ENCODE measurements at regions not wholly inside any gene's neighbourhood (a gene's known extent, or its start where the extent isn't known, plus 50 kb on each side); places are given as distances from the start of the nearest gene placed in this dataset.

DNA sequence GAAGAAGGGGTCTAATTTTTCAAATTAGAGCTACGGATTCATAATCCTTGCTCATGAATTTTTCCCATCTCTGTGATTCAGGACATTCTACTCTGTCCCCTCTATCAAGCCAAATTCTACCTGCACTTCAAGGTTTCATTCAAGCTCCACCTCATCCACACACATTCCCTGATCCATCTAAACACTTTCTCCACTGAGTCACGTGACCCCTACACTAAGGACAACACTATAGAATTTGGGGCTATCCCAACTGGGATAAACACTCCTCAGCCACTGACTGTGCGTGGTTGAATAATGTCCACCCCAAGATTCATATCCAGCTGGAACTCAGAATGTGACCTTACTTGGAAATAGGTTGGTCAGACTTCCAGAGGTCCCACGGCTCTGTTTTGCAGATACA is 159.9 kb upstream of the ACVR2A start:
- no peaks in the 10 kb centered on the region for H3K4me1 Mint-ChIP-seq (ENCODE audit: low read depth)
- no peaks in the 10 kb centered on the region for H3K36me3 Mint-ChIP-seq
- H3K9me3 Mint-ChIP-seq (ENCODE audit: low read depth), result peaks cover 3% of the 10 kb centered on the region
- no peak overlapping the region for H3K4me3 Mint-ChIP-seq
- no peaks in the 10 kb centered on the region for H3K27me3 Mint-ChIP-seq
- H3K27ac Mint-ChIP-seq, result no peak overlapping the region

DNA sequence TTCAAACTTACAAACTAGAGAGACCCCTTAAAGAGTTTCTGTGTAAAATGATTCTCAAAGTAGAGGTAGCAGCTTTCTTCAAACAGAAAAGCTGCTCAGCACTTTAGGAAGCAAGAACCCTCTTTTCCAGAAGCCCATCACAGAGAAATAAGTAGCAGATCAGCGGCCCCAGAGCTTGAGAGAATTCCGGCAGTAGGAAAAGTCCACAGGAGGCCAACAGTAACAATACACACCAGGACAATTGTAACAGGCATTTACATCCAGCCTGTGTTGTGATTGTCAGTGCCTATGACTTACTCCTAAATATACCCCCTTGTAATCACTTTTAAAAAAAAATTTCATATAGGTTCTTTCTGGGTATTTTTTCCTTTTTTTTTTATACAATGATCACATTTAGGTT is 161.4 kb upstream of the ACVR2A start:
- Mint-ChIP-seq H3K9me3 (ENCODE audit: low read depth) (no peaks in the 10 kb centered on the region), H3K27ac (no peak overlapping the region), H3K36me3 (no peaks in the 10 kb centered on the region), H3K4me1 (ENCODE audit: low read depth) (no peaks in the 10 kb centered on the region), H3K27me3 (no peaks in the 10 kb centered on the region), H3K4me3 (no peak overlapping the region)

DNA sequence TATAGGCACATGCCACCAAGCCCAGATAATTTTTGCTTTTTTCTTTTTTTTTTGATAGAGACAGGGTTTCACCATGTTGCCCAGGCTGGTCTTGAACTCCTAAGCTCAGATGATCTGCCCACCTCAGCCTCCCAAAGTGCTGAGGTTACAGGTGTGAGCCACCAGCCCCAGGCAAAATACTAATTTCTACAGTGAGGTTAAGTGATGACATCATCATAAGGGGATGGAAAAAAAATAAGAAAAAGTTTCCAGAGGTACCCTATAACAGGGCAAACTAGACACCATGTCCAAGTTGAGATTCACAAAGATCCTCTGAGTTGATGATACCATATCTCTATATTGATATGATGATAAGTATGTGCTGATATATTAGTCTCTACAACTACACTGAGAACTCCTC is 163.7 kb upstream of the ACVR2A start:
- no peaks in the 10 kb centered on the region for H3K9me3 Mint-ChIP-seq (ENCODE audit: low read depth)

DNA sequence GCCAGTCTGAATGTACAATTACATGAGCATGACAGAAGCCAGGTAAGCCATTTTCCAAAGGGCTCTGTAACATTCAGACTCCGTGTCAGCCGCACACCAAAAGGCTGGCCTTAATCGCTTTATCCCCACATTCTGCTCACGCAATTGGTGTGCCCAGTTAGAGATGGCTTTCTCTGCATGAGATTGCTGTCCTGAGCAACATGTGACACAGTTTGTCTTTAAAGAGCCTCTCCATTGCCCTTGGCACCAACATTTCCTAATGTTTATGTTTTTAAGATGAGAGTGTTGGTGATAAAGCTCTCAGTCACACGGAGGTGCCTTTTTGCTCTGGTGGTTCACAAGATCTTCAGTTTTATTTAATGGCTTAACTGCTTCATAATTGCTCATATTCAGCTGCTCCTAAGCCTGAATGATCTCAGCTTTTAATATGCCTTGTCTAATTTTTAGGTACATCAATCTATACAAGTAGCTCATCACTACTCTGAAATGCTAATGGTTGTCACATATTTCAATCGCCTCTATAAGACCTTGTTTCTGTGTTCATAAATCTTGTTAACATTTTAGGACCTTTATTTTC is 164.8 kb upstream of the ACVR2A start:
- Mint-ChIP-seq H3K9me3 (ENCODE audit: low read depth) (no peaks in the 10 kb centered on the region), H3K27ac (no peak overlapping the region), H3K27me3 (no peaks in the 10 kb centered on the region), H3K36me3 (no peaks in the 10 kb centered on the region), H3K4me3 (no peak overlapping the region), H3K4me1 (ENCODE audit: low read depth) (no peaks in the 10 kb centered on the region)

More for the DNA sequence above, 163.7 kb upstream of the ACVR2A start:
- Mint-ChIP-seq H3K4me3 (no peak overlapping the region), H3K36me3 (no peaks in the 10 kb centered on the region), H3K27ac (no peak overlapping the region), H3K27me3 (no peaks in the 10 kb centered on the region), H3K4me1 (ENCODE audit: low read depth) (no peaks in the 10 kb centered on the region)

DNA sequence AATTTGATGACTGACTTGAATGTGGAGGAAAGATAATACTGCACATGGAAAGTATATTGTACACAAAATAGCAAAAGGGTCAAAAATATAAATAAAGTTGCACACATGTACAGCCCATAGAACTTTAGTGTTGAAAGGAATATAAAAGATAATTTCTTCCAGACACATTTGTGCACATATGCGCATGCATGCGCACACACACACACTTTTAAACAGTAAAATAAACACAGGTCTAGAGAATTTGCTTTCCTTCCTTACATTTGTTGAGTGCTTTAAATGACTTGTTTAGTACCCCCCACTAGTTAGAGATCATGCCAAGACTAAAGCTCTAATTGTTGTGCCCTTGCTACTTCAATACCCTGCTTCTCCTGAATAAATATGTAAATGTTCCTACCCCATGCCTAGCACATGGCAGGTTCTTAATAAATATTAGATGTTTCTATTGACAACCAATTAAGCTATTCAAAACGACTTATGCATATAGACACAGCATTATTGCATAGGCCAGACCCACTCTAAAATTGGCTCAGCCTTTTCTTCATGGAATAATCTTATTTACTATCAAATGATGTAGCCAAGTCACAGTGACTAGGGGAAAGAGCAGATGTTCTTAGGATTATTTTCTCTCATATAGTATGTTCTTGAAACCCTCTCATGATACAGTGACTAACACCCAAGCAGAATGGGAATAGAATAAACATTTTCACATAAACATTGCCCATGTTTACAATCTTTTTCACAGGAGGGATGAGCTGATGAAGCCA is 165.5 kb upstream of the ACVR2A start:
- Mint-ChIP-seq H3K9me3 (ENCODE audit: low read depth) (no peaks in the 10 kb centered on the region), H3K27me3 (no peaks in the 10 kb centered on the region), H3K4me1 (ENCODE audit: low read depth) (no peaks in the 10 kb centered on the region), H3K27ac (no peak overlapping the region), H3K4me3 (no peak overlapping the region), H3K36me3 (no peaks in the 10 kb centered on the region)

DNA sequence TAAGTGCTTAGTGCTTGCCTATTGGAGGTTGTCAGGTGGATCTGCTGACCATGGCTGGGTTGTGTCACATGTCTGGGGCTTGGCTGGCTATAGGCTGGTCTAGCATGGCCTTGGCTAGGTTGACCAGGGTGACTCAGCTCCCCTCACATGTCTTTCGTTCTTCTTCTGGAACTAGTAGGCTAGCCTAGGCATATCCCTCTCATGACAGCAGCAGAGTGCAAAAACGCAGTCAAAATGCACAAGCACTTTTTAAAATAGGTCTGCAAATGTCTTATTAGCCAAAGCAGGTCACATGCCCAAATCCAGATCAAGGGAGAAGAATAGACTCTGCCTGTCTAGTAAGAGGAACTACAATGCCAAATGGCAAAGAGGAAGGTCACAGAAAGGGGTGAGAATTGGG is 179.7 kb upstream of the ACVR2A start:
- Mint-ChIP-seq H3K27ac (no peak overlapping the region), H3K9me3 (ENCODE audit: low read depth) (no peaks in the 10 kb centered on the region), H3K4me1 (ENCODE audit: low read depth) (peaks cover 28% of the 10 kb centered on the region), H3K27me3 (no peaks in the 10 kb centered on the region), H3K4me3 (no peak overlapping the region), H3K36me3 (no peaks in the 10 kb centered on the region)

DNA sequence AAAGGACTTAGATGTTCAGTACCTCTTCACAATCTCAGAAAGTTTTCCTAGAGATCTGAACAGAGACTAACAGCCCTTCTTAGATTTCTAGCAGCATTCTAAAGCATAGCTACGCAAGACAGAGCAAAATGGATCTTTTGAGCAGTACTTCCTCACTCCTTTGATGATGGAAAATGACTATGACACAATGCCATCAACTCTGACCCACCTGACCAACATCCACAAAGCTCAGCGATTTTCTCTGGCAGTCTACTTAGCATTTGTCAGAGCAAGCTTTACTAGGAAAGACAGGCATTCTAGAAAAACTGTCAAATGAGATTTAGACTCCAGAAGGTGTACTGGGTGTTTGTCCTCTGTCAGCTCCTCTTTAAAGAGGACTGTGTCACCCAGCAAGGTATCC is 180.9 kb upstream of the ACVR2A start:
- H3K4me3 Mint-ChIP-seq, result peak overlapping the region; percentile 63
- H3K36me3 Mint-ChIP-seq, result no peaks in the 10 kb centered on the region
- no peaks in the 10 kb centered on the region for H3K9me3 Mint-ChIP-seq (ENCODE audit: low read depth)
- H3K27ac Mint-ChIP-seq, result peak overlapping the region; percentile 75
- peaks cover 30% of the 10 kb centered on the region for H3K4me1 Mint-ChIP-seq (ENCODE audit: low read depth)
- H3K27me3 Mint-ChIP-seq, result no peaks in the 10 kb centered on the region

DNA sequence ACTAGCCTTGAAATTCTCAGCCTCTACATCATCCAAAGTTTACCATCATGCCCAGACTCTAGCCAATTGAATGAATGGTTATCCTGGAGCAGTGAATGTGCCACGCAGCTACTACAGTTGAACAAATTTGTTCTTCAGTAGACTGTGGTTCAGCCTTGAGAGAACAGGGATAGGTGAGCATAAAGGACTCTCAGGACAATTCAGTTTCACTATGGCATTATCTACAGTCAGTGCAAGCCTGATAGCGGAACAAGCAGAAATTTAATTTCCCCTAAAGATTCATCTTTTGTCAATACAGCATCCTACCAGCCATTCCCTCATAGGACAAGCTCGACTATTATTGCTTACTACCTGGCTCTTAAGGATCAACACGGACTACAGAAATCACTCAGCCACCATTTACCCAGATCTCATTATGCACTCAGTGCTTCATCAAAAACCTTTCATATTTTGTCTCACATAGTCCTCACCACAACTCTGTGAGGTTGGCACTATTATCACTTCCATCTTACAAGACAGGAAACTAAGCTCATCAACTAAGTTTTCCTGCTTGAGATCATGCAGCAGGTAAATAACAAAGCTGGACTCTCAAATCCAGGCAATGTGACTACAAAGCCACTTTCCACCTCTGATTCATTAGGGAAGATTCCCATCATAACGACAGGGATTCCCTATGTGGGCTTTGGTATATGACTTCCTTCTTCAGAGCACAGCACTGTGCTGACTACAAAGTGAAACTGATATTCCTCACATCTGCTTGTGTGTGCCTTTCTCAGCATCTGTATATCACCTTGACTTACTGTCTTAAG is 181.5 kb upstream of the ACVR2A start:
- Mint-ChIP-seq H3K27ac (peak overlapping the region; percentile 75), H3K4me3 (peak overlapping the region; percentile 63), H3K27me3 (no peaks in the 10 kb centered on the region), H3K4me1 (ENCODE audit: low read depth) (peaks cover 30% of the 10 kb centered on the region), H3K36me3 (no peaks in the 10 kb centered on the region), H3K9me3 (ENCODE audit: low read depth) (no peaks in the 10 kb centered on the region)

DNA sequence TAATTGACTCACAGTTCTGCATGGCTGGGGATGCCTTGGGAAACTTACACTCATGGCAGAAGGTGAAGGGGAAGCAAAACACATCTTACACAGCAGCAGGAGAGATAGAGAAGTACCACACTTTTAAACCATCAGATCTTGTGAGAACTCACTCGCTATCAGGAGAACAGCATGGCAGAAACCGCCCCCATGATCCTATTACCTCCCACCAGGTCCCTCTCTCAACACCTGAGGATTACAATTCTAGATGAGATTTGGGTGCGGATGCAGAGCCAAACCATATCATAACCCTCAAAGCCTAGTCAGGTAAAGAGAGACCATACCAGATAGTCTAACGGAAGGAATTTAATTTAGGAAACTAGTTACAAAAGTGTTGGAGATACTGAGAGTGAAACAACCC is 182.6 kb upstream of the ACVR2A start:
- peak overlapping the region; percentile 36 for H3K27ac Mint-ChIP-seq
- no peaks in the 10 kb centered on the region for H3K9me3 Mint-ChIP-seq (ENCODE audit: low read depth)
- H3K27me3 Mint-ChIP-seq, result no peaks in the 10 kb centered on the region
- H3K4me1 Mint-ChIP-seq (ENCODE audit: low read depth), result peaks cover 30% of the 10 kb centered on the region
- no peak overlapping the region for H3K4me3 Mint-ChIP-seq
- H3K36me3 Mint-ChIP-seq, result no peaks in the 10 kb centered on the region

DNA sequence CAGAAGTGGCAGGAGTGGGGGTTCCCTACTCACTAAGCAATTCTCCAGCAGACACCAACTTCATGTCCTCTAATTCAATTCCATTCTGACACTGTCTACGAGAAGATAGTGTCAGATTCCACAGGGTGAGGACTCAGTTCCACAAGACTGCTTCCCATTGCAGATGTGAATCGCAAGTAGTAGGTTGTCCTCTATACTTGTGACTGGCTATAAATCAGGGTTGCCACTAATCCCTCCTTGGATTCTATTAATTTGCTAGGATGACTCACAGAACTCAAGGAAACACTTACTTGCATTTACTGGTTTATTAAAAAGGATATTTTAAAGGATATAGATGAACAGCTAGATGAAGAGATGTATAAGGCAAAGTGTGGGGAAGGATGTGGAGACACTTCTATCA is 184.1 kb upstream of the ACVR2A start:
- Mint-ChIP-seq H3K4me1 (ENCODE audit: low read depth) (peaks cover 30% of the 10 kb centered on the region), H3K4me3 (no peak overlapping the region), H3K9me3 (ENCODE audit: low read depth) (no peaks in the 10 kb centered on the region), H3K27ac (no peak overlapping the region), H3K27me3 (no peaks in the 10 kb centered on the region), H3K36me3 (no peaks in the 10 kb centered on the region)

DNA sequence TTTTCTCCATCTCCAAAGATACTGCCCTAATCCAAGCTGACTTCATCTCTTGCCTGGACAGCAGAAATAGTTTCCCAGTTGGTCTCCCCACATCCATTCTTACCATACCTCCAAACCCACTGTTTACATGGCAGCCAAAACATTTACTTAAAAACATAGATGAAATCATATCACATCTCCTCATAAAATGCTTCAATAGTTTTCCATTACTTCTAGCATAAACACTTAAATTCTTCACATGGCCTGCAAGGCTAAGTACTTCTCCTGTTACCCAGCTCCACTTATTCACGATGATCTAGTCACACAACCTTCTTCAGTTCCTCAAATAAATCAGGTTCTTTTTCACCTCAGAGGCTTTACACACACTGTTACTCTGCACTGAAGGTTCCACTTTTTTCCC is 185.8 kb upstream of the ACVR2A start:
- no peak overlapping the region for H3K4me3 Mint-ChIP-seq

DNA sequence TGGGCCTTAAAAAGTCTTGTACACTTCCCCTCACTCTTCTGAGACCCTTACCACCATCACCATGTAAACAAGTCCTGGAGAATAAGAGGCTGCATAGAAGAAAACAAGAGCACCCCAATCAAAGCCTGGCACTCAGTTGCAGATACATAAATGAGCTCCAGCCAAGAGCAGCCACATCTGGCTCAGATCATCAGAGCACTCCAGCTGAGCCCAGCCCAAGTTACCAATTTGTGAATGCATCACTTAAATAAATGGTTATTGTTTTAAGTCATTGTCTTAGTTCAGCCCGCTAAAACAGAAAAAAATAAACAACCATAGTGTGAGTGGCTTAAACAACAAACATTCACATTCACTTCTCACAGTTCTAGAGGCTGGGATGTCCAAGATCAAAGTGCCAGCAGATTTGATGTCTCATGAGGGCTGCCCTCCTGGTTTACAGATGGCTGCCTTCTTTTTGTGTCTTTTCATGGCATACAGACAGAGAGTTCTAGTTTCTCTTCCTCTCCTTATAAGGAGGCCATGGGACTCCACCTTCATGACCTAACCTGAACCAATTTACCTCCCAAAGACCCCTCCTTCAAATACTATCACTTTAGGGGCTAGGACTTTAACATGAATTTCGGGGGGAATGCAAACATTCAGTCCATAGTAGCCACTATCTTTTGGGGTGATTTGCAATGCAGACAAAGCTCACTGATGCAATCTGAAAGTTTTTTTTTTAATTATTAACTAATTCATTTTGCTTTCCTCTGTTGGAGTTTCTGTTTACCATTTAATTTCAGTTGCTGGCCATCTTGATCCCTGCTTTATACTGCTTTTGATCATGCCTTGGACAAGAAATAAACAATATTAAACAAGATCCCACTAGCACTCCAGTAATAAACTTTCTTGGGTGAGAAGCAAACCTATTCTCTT is 187.5 kb upstream of the ACVR2A start:
- no peaks in the 10 kb centered on the region for H3K36me3 Mint-ChIP-seq
- H3K4me3 Mint-ChIP-seq, result no peak overlapping the region

More for the DNA sequence above, 185.8 kb upstream of the ACVR2A start:
- H3K9me3 Mint-ChIP-seq (ENCODE audit: low read depth), result no peaks in the 10 kb centered on the region
- no peak overlapping the region for H3K27ac Mint-ChIP-seq
- no peaks in the 10 kb centered on the region for H3K36me3 Mint-ChIP-seq
- peaks cover 25% of the 10 kb centered on the region for H3K4me1 Mint-ChIP-seq (ENCODE audit: low read depth)
- no peaks in the 10 kb centered on the region for H3K27me3 Mint-ChIP-seq

DNA sequence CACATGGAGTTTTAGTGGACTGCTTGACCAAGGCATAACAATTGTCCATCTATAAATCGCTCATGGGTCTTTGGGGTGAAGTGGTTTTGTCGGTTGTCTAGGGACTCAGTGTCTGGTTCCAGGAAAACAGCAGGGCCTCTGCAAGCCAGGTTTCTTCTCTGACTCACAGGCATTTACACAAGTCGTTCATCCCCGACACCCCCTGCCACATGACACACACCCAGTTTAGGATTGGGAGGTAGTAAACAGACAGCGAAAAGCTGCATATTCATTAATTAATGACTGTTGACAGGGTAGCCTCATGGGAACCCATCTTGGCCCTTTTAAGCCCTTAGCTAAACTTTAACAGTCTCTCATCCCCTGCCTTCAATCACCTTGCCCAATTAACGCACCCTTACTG is 194.8 kb upstream of the ACVR2A start:
- no peak overlapping the region for H3K27ac Mint-ChIP-seq
- H3K36me3 Mint-ChIP-seq, result no peaks in the 10 kb centered on the region
- peaks cover 1% of the 10 kb centered on the region for H3K4me1 Mint-ChIP-seq (ENCODE audit: low read depth)
- no peak overlapping the region for H3K4me3 Mint-ChIP-seq
- H3K9me3 Mint-ChIP-seq (ENCODE audit: low read depth), result no peaks in the 10 kb centered on the region
- H3K27me3 Mint-ChIP-seq, result no peaks in the 10 kb centered on the region

More for the DNA sequence above, 187.5 kb upstream of the ACVR2A start:
- Mint-ChIP-seq H3K27me3 (no peaks in the 10 kb centered on the region), H3K9me3 (ENCODE audit: low read depth) (no peaks in the 10 kb centered on the region), H3K4me1 (ENCODE audit: low read depth) (peaks cover 10% of the 10 kb centered on the region), H3K27ac (no peak overlapping the region)

DNA sequence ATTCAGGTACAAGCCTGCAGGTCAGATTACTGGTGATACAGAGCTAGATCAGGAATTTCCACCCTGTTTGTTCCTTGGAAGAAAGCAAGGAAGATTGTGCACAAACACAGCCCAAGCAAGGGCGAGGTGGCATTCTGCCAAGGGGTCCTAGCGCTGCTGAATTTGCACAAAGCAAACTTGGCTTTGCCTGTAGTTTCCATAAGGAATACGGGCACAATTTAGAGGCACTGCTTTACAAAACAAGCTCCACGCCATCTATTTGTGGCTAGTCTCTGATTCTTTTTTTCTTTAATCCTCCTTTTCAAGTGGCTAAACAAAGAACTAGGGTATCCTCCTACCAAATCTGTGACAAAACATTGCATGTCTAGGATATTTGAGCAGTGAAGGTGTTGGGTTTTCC is 195.5 kb upstream of the ACVR2A start:
- H3K4me1 Mint-ChIP-seq (ENCODE audit: low read depth), result peaks cover 1% of the 10 kb centered on the region
- H3K9me3 Mint-ChIP-seq (ENCODE audit: low read depth), result no peaks in the 10 kb centered on the region
- H3K27ac Mint-ChIP-seq, result no peak overlapping the region
- no peaks in the 10 kb centered on the region for H3K36me3 Mint-ChIP-seq
- H3K27me3 Mint-ChIP-seq, result no peaks in the 10 kb centered on the region
- H3K4me3 Mint-ChIP-seq, result no peak overlapping the region

Measured in activated naive CD8-positive, alpha-beta T cell (primary cell).